HL-60 (cell line): ENCODE measurements at regions not wholly inside any gene's neighbourhood (a gene's known extent, or its start where the extent isn't known, plus 50 kb on each side); places are given as distances from the start of the nearest gene placed in this dataset.

ENCODE experiments used
- GABPA ChIP-seq: IDR thresholded peaks from 2 replicates; pipeline ENCODE4 v1.6.1; 2012; ENCODE audit warnings: low read depth
- POLR2AphosphoS5 ChIP-seq: IDR thresholded peaks from 2 replicates; pipeline ENCODE4 v1.6.1; 2012; ENCODE audit warnings: low read depth
- SPI1 ChIP-seq: IDR thresholded peaks from 2 replicates; pipeline ENCODE4 v1.6.1; 2012; ENCODE audit warnings: low read depth, mild to moderate bottlenecking, borderline replicate concordance
- TF ChIP-seq, protein P1 (sequence below): IDR thresholded peaks from one replicate; pipeline ENCODE4 v1.5.1; 2011; ENCODE audit warnings: low read length, control low read depth, inconsistent platforms; ENCODE audit not compliant: insufficient read depth
- TF ChIP-seq, protein P2 (sequence below): IDR thresholded peaks from 2 replicates; pipeline ENCODE4 v1.6.1; 2012; ENCODE audit warnings: low read depth; ENCODE audit not compliant: insufficient replicate concordance

DNA sequence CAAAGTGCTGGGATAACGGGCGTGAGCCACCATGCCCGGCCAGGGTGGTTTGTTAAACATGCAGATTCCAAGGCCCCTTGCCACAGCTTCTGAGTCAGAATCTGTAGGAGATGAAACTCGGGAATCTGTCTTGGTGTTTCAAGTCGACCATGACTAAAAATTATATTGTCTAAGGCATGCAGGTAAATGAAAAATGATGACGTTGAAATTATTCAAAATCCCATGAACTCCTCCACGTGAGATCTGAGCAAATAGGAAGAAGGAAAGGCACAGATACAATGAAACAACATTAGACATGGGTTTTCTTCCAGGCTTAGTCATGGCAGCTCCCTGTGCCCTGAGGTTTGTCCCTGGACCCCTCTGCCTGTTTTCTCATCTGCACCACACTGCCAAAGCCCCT, 172.0 kb upstream of the CMC1 start:
- TF ChIP-seq, protein P1, sequence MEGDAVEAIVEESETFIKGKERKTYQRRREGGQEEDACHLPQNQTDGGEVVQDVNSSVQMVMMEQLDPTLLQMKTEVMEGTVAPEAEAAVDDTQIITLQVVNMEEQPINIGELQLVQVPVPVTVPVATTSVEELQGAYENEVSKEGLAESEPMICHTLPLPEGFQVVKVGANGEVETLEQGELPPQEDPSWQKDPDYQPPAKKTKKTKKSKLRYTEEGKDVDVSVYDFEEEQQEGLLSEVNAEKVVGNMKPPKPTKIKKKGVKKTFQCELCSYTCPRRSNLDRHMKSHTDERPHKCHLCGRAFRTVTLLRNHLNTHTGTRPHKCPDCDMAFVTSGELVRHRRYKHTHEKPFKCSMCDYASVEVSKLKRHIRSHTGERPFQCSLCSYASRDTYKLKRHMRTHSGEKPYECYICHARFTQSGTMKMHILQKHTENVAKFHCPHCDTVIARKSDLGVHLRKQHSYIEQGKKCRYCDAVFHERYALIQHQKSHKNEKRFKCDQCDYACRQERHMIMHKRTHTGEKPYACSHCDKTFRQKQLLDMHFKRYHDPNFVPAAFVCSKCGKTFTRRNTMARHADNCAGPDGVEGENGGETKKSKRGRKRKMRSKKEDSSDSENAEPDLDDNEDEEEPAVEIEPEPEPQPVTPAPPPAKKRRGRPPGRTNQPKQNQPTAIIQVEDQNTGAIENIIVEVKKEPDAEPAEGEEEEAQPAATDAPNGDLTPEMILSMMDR: no peak
- TF ChIP-seq POLR2AphosphoS5: no peak
- no peak for TF ChIP-seq GABPA
- TF ChIP-seq, protein P2, sequence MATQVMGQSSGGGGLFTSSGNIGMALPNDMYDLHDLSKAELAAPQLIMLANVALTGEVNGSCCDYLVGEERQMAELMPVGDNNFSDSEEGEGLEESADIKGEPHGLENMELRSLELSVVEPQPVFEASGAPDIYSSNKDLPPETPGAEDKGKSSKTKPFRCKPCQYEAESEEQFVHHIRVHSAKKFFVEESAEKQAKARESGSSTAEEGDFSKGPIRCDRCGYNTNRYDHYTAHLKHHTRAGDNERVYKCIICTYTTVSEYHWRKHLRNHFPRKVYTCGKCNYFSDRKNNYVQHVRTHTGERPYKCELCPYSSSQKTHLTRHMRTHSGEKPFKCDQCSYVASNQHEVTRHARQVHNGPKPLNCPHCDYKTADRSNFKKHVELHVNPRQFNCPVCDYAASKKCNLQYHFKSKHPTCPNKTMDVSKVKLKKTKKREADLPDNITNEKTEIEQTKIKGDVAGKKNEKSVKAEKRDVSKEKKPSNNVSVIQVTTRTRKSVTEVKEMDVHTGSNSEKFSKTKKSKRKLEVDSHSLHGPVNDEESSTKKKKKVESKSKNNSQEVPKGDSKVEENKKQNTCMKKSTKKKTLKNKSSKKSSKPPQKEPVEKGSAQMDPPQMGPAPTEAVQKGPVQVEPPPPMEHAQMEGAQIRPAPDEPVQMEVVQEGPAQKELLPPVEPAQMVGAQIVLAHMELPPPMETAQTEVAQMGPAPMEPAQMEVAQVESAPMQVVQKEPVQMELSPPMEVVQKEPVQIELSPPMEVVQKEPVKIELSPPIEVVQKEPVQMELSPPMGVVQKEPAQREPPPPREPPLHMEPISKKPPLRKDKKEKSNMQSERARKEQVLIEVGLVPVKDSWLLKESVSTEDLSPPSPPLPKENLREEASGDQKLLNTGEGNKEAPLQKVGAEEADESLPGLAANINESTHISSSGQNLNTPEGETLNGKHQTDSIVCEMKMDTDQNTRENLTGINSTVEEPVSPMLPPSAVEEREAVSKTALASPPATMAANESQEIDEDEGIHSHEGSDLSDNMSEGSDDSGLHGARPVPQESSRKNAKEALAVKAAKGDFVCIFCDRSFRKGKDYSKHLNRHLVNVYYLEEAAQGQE: no peak
- TF ChIP-seq SPI1: no peak
